CMK (cell line): ENCODE measurements at regions not wholly inside any gene's neighbourhood (a gene's known extent, or its start where the extent isn't known, plus 50 kb on each side); places are given as distances from the start of the nearest gene placed in this dataset.

ENCODE experiments used
- DNase-seq: peaks from one replicate; pipeline ENCODE4 v3.0.0-alpha.2; 2010; ENCODE audit warnings: low read depth

- no peak for DNase-seq
These were observed 545.2 kb upstream of the CDH11 start for GRCh38 chr16:65667011-65667578.

- no peak for DNase-seq
These were observed 544.5 kb upstream of the CDH11 start for GRCh38 chr16:65666132-65666941.

- no peak for DNase-seq
These were observed 543.7 kb upstream of the CDH11 start for GRCh38 chr16:65665586-65665985.

GRCh38 chr16:65663774-65664173 is 541.9 kb upstream of the CDH11 start:
- DNase-seq = no peak

GRCh38 chr16:65662256-65662655 is 540.4 kb upstream of the CDH11 start:
- no peak for DNase-seq

GRCh38 chr16:65661558-65661957 is 539.7 kb upstream of the CDH11 start:
- DNase-seq = no peak

GRCh38 chr16:65660390-65660789 is 538.5 kb upstream of the CDH11 start:
- no peak for DNase-seq

- no peak for DNase-seq
These were observed 537.9 kb upstream of the CDH11 start for GRCh38 chr16:65659758-65660157.

GRCh38 chr16:65658787-65659220 is 536.9 kb upstream of the CDH11 start:
- no peak for DNase-seq

- no peak for DNase-seq
These were observed 536.5 kb upstream of the CDH11 start for GRCh38 chr16:65658349-65658748.

- DNase-seq = no peak
These were observed 535.7 kb upstream of the CDH11 start for GRCh38 chr16:65657556-65657955.

- no peak for DNase-seq
These were observed 535.2 kb upstream of the CDH11 start for GRCh38 chr16:65657071-65657494.

GRCh38 chr16:65655802-65656201 is 533.9 kb upstream of the CDH11 start:
- DNase-seq = no peak

- no peak for DNase-seq
These were observed 526.2 kb upstream of the CDH11 start for GRCh38 chr16:65648101-65648500.

- no peak for DNase-seq
These were observed 523.0 kb upstream of the CDH11 start for GRCh38 chr16:65644821-65645220.

GRCh38 chr16:65641762-65642289 is 520.0 kb upstream of the CDH11 start:
- no peak for DNase-seq

- DNase-seq = no peak
These were observed 519.3 kb upstream of the CDH11 start for GRCh38 chr16:65641049-65641761.

GRCh38 chr16:65634833-65635232 is 513.0 kb upstream of the CDH11 start:
- no peak for DNase-seq

- DNase-seq = peak; percentile 60
These were observed 512.4 kb upstream of the CDH11 start for GRCh38 chr16:65634291-65634690.

- DNase-seq = no peak
These were observed 502.8 kb upstream of the CDH11 start for GRCh38 chr16:65624666-65625065.

GRCh38 chr16:65624229-65624628 is 502.4 kb upstream of the CDH11 start:
- no peak for DNase-seq

- DNase-seq = no peak
These were observed 501.0 kb upstream of the CDH11 start for GRCh38 chr16:65622871-65623270.

- DNase-seq = no peak
These were observed 500.3 kb upstream of the CDH11 start for GRCh38 chr16:65622151-65622550.
